Left cardiac atrium (tissue), 4 donors: ENCODE measurements at regions not wholly inside any gene's neighbourhood (a gene's known extent, or its start where the extent isn't known, plus 50 kb on each side); places are given as distances from the start of the nearest gene placed in this dataset.
"Not testable (repeated sequence)": the region's sequence is repeated elsewhere in the genome, so short reads cannot be mapped to it uniquely, and the experiment has no call there.

Experiments
- ATAC-seq, 2 donors: fragments of 200-7000 bp; cut with Tn5 transposase; one replicate each; pipeline ENCODE4 v1.9.1; 2020; ENCODE audit warnings: mild to moderate bottlenecking in 2 of 2, moderate library complexity in 2 of 2
- DNase-seq: peaks from one replicate; pipeline ENCODE4 v3.0.0-alpha.2; 2020
- intact Hi-C, 2 donors: fragments of 100-400 bp; cut with DNase I; formaldehyde crosslinking; loops; one replicate each; pipeline versions ENCODE4 v1.14.1 to v1.15.1; 2022 to 2023
- donor health status: DM: no; HTN: yes; CAD: no.
- donor health status: DM: no; HTN: yes; CAD: no; lungs with severe emphysema.
- donor health status: DM: yes; HTN: yes; CAD: no.
- donor health status: Dilated cardiomyopathy.

DNA sequence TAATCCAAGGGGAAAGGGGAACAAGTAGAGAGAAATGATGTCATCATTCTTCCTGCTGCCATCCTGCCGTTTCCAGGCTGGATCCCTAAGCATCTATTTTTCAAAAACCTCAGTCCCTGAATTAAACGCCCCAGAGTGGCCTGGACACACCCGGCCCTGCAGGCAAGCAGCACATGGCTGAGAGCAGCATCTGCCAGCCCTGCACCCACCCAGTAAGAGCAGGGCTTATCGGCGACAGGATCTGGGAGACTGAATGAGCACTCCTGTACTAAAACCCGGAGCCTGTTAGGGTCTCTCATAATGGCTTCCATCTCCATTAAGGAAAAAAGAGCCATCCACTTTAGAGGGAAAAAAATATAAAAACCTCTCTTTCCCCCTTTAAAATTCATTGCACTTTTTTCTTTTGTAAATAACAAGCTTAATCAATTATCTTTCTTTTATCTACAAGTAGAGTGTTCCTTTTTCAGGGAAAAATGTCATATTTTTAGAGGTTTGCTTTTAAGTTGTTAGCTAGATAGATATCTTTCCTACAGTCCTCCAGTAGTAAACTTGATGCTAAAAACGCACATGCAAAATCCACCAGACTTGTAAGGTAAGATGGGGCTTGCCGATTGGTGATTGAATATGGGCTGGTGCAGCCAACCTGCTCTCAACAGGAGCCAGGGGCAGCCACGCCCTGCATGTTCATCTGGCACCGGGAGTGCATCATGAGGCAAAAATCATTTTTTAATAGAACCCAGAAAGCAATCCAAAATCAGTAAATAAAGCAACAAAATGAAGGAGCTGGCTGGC, 457.8 kb downstream of the EIPR1 start:
- DNase-seq, result no peak
- ATAC-seq, result no peak
- intact Hi-C loops, result no loop called here

DNA sequence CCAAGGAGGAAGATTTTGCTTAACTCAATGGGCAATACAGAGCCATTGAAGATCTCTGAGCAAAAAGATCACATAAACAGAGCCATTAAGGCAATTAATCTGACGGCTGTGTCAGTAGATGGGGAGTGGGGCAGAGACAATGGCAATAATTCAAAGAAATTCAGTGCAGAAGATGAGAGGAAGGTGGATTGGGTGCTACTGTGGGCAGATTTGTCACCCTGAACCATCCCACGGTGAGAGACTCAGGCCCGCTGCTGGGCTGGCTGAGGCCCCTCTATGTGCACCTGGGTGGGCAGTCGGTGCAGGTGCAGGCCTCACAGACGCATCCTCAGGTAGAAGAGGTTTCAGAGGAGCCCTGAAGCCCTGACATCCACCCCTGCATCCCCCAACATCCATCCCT, 458.6 kb downstream of the EIPR1 start:
- DNase-seq (no peak), ATAC-seq (no peak)
- intact Hi-C loops, result no loop called here

DNA sequence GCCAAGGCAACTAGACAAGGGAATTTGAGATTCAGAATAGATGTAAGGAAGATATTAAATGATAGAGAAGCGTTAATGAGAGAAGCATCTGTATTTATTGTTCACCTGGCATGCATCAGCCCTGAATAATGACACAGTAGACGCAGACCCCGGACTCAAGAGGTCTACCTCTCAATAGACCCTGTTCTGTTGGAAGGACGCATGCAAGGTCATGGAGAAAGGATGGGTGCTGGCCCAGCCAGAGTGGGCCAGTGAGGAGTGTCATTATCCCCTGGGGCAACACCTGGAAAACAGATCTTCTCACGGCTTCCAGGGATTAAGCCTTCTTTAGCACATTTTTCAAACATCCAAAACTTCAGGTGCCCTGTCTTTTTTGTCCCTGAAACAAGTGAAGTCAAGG, 461.0 kb downstream of the EIPR1 start:
- intact Hi-C loops, result no loop called here

DNA sequence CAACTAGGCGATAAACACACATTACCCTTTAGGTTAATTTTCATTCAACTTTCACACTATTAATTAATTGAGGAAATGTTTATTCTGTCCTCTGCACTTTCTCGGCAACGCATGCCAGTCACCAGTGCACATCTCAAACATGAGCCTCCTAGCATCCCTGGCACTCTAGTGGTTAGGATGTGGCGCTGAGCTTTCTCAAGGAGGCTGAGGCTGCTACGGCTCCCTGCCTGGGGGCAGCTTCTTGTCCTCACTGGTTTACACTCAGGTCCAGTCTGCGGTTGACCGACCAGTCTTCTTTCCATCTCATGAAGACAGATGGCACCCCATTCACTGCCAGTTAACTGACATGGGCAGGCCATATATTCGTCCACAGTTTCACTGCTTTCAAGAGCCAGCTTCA, 463.4 kb downstream of the EIPR1 start:
- ATAC-seq, result no peak
- intact Hi-C loops, result no loop called here
- DNase-seq, result no peak

More for the DNA sequence above, 461.0 kb downstream of the EIPR1 start:
- DNase-seq (no peak), ATAC-seq (no peak)

DNA sequence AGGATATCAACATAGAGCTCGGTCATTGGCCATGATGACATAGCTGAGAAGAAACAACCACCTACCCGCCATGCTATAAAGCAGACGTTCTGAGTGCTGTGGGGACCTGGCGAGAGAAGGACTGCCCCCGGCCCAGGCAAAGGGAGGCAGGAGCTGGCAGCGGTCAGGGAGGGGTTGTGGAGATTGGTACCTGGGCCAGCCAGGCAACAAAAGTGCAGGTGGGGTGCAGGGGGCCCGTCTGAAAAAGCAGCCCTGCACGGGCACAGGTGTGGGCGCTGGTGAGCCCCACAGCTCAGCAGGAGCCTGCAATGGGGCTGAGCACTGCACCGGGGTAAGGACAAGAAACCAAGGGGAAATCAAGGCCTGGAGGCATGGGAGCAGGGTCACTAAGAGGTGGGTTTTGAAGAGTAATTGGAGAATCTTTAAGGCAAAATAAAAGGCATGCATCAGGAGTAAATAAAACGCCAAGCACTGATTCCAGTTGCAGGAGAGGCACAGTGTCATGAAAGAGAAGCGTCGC, 464.0 kb downstream of the EIPR1 start:
- DNase-seq (no peak), ATAC-seq (no peak)

DNA sequence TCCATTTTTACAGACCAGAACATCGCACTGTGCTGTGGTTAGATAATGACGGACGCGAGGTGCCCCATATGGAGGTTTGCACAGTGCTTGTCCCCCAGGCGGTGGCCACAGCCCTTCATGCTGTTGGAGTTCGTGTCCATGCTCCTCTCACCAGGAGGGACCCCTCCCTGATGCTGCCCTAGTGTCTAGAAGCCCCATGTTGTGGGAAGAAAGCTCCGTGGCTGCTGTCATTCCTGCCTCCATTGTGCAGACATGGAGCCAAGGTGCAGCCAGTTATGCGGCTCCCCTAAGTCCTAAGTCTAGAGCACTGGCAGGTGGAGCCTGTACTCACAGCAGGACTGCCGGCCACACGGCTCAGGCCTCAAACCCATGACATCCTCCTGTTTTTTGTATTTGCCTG, 464.9 kb downstream of the EIPR1 start:
- ATAC-seq (no peak), DNase-seq (no peak)
- intact Hi-C loops, result no loop called here

More for the DNA sequence above, 464.0 kb downstream of the EIPR1 start:
- intact Hi-C loops, result no loop called here

DNA sequence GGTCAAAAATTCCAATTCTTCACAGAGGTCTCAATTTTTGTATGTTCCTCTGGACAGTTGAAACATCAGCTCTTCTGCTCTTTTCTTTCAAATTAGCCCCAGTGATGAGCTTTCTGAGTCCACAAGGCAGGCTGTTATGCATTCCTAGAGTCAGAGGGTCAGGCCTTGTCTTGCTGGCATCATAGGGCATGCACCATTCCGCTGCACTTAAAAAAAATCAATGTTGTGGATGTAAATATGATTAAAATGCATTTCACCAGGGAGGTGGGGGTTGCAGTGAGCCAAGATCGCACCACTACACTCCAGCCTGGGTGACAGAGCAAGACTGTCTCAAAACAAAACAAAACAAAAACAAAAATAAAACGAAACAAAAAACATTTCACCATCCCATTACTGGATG, 465.3 kb downstream of the EIPR1 start:
- intact Hi-C loops, result no loop called here
- no peak for DNase-seq
- ATAC-seq, result no peak

DNA sequence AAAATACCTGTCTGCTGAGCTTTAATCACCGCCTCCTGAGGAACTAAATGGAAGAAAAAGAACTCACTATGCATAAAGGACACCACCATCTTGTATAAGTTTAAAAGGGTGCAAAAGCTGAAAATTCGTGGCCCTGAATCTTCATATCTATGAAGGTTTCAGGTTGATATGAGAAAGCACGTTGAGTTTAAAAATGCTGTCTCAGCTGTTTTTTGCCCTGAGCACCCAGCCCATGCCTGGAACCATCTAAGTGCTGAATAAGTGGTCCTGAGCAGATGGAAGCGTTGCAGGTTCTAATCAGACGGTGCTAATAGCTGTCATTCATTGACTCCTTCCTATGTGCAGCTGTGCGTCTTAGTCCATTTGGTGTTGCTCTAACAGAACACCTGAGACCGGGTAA, 467.4 kb downstream of the EIPR1 start:
- DNase-seq (no peak), ATAC-seq (no peak)
- intact Hi-C loops, result no loop called here

DNA sequence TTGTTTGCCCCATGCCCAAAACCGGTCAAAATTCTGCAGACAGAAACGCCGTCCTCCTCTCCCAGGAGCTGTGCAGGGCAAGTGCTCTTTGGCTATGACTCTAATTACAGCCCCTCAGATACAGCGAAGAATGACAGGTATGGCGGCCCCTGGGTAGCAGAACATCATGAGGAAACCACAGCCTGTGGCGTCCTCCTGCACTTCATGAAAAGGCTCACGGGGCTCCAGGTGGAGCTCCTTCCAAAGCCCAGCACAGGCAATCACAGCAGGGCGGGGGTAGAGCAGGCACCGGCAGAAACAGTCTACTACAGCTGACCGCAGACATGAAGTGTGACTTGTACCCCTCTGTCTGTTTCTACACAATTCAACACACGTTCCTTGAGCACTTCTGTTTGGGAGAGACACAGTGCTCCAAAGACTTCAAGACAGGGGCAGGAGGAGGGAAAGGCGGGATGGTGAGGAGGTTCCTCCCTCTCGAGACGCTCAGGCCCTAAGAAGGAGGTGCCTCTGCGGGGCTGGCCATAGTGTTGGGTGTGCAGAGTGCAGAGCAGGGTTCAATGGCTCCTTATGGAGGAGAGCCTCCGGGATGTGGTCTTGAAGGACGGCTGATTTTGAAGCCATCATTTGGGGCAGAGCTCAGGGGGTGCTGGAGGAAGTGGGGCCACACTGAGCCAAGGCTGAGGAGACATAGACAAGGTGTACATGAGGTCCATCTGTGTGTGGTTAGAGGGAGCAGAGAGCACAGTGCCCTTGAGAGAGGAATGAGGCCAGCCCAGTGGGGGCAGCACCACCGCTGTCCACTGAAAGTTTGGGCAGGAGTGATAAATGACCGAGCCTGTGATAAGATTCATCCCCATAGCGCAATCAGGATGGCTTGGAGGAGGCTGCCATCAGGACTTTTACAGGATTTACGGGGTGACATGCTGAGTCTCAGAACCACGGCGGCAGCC, 468.3 kb downstream of the EIPR1 start:
- intact Hi-C loops, result no loop called here

DNA sequence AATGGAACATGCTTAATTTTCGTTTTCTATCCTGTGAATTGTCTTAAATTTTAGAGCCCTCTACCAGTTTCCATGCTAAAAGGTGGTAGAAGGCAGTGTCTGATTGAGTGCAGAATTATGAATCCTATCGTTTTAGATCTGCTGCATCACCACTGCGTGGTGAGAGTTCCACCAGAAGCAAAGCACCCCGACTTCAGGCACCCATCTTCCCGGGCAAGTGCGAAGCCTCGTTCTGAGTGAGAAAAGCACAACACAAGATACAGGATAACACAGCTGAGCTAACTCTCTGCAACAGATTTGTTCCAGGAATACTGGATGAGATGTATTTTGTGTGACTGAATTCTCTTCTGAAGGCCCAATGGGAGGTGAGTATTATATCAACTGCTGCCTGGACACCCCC, 471.5 kb downstream of the EIPR1 start:
- DNase-seq (no peak), ATAC-seq (no peak)
- intact Hi-C loops, result no loop called here

More for the DNA sequence above, 468.3 kb downstream of the EIPR1 start:
- ATAC-seq (no peak), DNase-seq (no peak)

DNA sequence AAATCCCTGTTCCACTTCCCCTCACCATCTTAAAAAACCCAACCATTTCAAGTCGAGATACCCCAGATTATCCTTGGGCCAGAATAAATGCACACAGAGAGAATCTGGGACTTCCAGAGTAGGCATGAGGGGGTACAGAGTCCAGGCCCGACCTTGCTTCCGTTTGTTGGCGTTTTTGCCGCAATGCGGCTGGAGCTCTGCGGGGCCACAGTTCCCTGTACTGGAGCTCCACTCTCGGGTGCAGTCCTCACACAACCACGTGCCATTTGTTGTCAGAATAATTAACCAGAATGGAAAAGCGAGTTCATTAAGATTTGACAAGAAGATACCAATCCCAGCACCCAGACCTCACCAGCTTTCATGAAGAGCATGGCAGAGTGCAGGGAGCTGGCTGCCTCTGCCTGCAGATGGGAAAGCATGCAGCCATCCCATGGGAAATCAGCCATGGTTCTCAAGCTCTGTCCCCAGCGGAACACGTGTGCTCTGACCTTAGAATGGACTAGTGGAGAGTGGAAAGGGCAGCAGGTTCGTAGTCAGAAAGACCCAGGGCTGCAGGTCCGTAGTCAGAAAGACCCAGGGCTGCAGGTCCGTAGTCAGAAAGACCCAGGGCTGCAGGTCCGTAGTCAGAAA, 472.8 kb downstream of the EIPR1 start:
- DNase-seq, result no peak
- no peak for ATAC-seq
- intact Hi-C loops, result no loop called here

DNA sequence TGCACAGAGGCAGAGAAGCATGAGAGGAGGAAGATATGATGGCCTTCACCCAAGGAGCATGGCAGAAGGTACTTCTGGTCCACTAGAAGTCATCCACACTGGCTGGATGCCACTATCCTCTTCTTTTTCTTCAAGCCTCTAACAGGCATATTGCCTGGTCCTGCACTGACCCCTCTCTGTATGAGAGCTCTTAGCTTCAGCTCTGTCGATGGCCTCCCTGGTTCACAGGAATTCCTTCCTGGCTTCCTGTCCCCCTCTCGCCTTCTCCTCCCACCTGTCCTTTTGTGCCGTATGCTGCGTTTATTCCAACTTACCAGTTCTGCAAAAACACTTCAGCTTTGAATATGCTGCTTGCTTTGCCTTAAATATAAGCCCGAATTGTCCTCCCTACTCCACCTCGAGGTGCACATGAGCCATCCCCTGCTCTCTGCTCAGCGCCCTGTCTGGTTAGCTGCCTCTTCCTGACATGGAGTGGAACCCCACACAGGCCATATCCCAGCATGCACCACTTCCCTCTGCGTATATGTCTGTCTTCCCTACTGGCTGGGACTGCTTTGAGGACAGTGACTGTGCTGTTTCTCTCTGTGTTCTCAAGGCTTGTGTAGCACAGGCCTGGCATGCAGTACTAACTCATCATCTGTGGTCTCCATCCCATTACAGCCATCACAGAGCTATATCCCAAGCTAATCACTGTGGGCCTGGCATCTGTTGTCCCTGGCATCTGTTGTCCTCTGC, 474.9 kb downstream of the EIPR1 start:
- DNase-seq, result no peak
- intact Hi-C loops, result no loop called here
- no peak for ATAC-seq

DNA sequence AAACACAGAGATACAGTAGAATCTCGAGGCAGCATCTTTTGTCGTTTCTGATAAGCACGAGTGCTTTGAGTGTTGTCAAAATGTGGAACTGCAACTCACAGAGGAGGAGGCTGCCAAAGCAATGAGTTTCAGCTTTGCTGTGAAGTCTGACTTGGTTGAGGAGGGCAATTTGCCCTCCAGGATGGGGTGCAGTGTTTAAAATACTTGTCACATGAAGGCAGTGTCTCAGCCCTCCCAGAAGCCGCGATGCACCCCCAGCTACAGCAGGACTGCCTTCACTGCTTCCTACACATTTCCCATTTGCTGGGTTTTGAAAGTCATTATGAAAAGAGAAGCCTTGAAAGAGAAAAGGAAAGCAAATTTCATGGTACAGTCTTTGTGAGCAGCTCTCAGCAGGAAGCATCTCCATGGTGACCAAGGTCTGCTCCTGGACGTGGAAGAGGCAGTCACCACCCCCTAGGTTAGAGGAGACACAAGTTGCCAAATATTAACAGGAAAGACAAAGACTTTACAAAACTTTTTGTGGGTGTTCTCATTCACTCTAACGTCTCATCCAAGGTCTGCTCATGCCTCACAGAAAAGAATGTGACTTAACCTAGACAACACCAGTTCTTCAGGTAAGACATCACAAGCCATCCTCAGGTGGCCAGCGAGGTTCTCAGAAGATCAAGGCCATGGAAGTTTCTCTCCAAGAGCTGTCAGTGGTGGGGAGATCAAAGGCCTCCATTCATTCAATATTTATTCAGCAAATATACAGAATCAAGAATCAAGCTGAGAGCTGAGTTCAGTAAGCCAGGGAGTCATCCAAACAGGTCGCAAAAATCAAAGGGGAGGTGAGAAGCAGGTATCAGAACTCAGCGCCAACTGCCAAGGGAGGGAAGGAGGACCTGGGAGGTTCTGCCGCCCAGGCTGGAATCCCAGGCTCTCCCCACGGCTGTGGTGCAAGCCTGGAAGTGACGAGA, 476.0 kb downstream of the EIPR1 start:
- DNase-seq (no peak), ATAC-seq (no peak)
- intact Hi-C loops, result no loop called here

DNA sequence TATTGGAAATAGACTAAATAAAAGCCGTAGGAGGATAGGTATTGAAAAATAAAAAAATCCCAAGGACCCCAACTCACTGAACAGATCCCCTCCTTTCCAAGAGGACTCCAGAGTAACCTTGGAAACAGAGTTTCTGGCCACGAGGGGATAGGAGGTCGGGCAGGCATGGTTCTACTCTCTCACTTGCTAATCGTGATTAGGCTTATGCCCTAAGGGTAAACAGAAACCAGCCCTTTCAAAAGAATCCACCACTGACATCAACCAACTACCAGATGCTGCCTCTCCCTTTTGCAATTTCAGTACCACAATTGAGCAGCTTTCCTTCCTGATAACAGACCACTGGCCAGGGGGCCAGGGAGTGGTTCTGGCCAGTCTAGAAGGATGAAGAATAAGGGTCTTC, 477.8 kb downstream of the EIPR1 start:
- intact Hi-C loops, result no loop called here
- ATAC-seq (no peak), DNase-seq (no peak)

DNA sequence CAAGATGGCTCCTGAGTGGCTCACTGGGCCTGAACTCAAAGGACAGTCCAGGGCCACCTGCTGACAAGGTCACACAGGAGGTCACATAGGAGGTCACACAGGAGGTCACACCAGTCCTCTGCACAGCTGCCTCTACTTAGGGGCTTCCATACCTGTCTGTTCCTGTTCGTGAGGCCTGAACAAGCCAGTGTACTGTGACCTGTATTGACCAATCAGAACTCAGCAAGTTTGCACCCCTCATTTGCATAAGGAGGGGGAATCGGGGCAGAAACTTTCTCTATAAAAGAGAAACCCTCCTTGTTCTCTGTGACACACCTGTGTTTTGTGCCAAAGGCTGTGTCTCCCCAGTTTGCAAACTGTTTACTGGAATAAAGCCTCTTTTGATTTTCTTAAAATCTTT, 478.9 kb downstream of the EIPR1 start:
- DNase-seq, result no peak
- intact Hi-C loops, result no loop called here
- no peak for ATAC-seq

DNA sequence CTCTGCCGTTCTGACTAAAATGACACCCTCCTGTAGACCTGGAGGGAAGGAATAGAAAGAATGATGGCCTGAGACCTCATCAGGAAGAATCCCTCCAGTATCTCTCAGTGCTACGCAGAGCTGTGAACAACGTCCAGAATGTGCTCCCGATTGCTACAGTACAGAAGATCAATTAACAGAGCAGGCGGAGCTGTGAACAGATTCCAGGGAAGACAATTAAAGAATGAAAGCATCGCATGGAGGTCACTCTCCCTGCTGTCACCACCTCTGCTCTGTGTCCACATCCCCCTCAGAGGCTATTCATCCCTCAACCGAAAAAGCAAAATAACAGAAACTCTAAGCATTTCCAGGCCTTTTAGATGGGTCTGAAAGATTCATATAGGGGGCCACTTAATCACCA, 481.0 kb downstream of the EIPR1 start:
- no peak for ATAC-seq
- DNase-seq, result no peak
- intact Hi-C loops, result no loop called here

DNA sequence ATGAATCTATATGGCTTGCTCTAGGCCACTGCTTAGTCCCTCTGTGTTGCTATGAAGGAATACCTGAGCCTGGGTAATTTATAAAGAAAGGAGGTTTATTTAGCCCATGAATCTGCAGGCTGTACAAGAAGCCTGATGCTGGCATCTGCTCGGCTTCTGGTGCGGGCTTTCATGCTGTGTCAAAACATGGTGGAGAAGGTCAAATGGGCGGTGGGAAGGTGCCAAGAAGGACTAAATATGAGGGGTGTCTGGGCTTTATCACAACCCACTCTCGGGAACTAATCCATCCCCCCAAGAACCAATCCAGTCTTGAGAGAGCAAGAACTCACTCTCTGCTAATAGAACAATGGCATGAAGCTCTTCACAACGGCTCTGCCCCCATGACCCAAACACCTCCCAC, 481.6 kb downstream of the EIPR1 start:
- no peak for DNase-seq
- no peak for ATAC-seq
- intact Hi-C loops, result no loop called here

DNA sequence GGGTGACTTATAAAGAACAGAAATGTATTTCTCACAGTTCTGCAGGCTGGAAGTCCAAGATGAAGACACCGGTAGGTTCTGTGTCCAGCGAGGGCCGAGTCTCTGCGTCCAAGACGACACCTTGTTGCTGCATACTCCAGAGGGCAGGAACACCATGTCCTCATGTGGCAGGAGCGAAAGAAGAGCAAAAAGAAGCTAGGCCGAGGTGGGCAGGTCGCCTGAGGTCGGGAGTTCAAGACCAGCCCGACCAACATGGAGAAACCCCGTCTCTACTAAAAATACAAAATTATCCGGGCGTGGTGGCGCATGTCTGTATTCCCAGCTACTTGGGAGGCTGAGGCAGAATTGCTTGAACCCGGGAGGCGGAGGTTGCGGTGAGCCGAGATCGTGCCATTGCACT, 483.6 kb downstream of the EIPR1 start:
- intact Hi-C loops, DNase-seq, ATAC-seq: not testable (repeated sequence)
